Neural progenitor cell (in vitro differentiated cells): ENCODE measurements at regions not wholly inside any gene's neighbourhood (a gene's known extent, or its start where the extent isn't known, plus 50 kb on each side); places are given as distances from the start of the nearest gene placed in this dataset.

Experiments
- DNase-seq: peaks from one replicate; pipeline ENCODE4 v3.0.0-alpha.2; 2016; ENCODE audit warnings: low spot score
- H2AFZ ChIP-seq: fragments of 200-600 bp; sonication (generic); replicated peaks from 2 replicates; pipeline ENCODE4 v1.6.1; 2016; ENCODE audit warnings: antibody characterized with exemption
- H3F3A ChIP-seq: fragments of 200-600 bp; sonication (generic); 2 replicates; pipeline ENCODE4 v1.6.1; 2016; ENCODE audit warnings: antibody characterized with exemption, low read depth
- H3K27ac ChIP-seq: fragments of 200-600 bp; sonication (generic); 2 replicates; pipeline ENCODE4 v1.5.1; 2016; ENCODE audit warnings: mild to moderate bottlenecking
- H3K27me3 ChIP-seq: fragments of 200-600 bp; sonication (generic); 2 replicates; pipeline ENCODE4 v1.6.1; 2016; ENCODE audit warnings: mild to moderate bottlenecking, moderate library complexity
- H3K36me3 ChIP-seq: fragments of 200-600 bp; sonication (generic); 2 replicates; pipeline ENCODE4 v1.5.1; 2016
- H3K4me1 ChIP-seq: fragments of 200-600 bp; sonication (generic); 2 replicates; pipeline ENCODE4 v1.6.1; 2016; ENCODE audit warnings: mixed run types
- H3K4me2 ChIP-seq: fragments of 200-600 bp; sonication (generic); 2 replicates; pipeline ENCODE4 v1.6.1; 2016
- H3K4me3 ChIP-seq: fragments of 200-600 bp; sonication (generic); 2 replicates; pipeline ENCODE4 v1.5.1; 2016
- H3K79me2 ChIP-seq: fragments of 200-600 bp; sonication (generic); 2 replicates; pipeline ENCODE4 v1.6.1; 2016; ENCODE audit warnings: low read depth
- H3K9ac ChIP-seq: fragments of 200-600 bp; sonication (generic); 2 replicates; pipeline ENCODE4 v1.6.1; 2016
- H3K9me3 ChIP-seq: fragments of 200-600 bp; sonication (generic); 2 replicates; pipeline ENCODE4 v1.5.1; 2016; ENCODE audit warnings: low read depth
- H4K20me1 ChIP-seq: fragments of 200-600 bp; sonication (generic); 2 replicates; pipeline ENCODE4 v1.6.1; 2016; ENCODE audit warnings: low read depth
- H3K27ac Mint-ChIP-seq: 3 replicates; pipeline ENCODE4 v1.8.0; 2021; ENCODE audit warnings: mixed read lengths
- H3K27me3 Mint-ChIP-seq: 2 replicates; pipeline ENCODE4 v1.8.0; 2022; ENCODE audit warnings: low read depth, mild to moderate bottlenecking, inconsistent platforms, moderate library complexity, mixed read lengths; ENCODE audit not compliant: insufficient read depth
- H3K36me3 Mint-ChIP-seq: 3 replicates; pipeline ENCODE4 v1.8.0; 2021; ENCODE audit warnings: mixed read lengths
- H3K4me1 Mint-ChIP-seq: 3 replicates; pipeline ENCODE4 v1.8.0; 2021; ENCODE audit warnings: mixed read lengths
- H3K4me3 Mint-ChIP-seq: 3 replicates; pipeline ENCODE4 v1.8.0; 2021; ENCODE audit warnings: mild to moderate bottlenecking, moderate library complexity, mixed read lengths
- H3K9me3 Mint-ChIP-seq: 3 replicates; pipeline ENCODE4 v1.8.0; 2020; ENCODE audit warnings: mixed read lengths
- CTCF ChIP-seq: fragments of 200-600 bp; sonication (generic); IDR thresholded peaks from 2 replicates; pipeline ENCODE4 v1.5.1; 2017; ENCODE audit warnings: antibody characterized with exemption, mild to moderate bottlenecking
- EZH2 ChIP-seq: fragments of 200-600 bp; sonication (generic); IDR thresholded peaks from 2 replicates; pipeline ENCODE4 v1.6.1; 2017; ENCODE audit warnings: antibody characterized with exemption, mild to moderate bottlenecking, moderate library complexity
- EZH2phosphoT487 ChIP-seq: fragments of 200-600 bp; sonication (generic); IDR thresholded peaks from 2 replicates; pipeline ENCODE4 v1.6.1; 2017; ENCODE audit warnings: antibody characterized with exemption

GRCh38 chr6:92779746-92780145, 639.6 kb downstream of the EPHA7 start:
- H3F3A ChIP-seq = no peaks in the 10 kb centered on the region
- H3K79me2 ChIP-seq = no peaks in the 10 kb centered on the region
- H3K4me3 Mint-ChIP-seq = no peak overlapping the region
- H3K36me3 ChIP-seq = no peaks in the 10 kb centered on the region
- H3K9me3 ChIP-seq = no peaks in the 10 kb centered on the region
- H3K9ac ChIP-seq = no peak overlapping the region
- no peak overlapping the region for H3K4me2 ChIP-seq
- peaks cover 10% of the 10 kb centered on the region for H3K4me1 Mint-ChIP-seq
- H3K4me1 ChIP-seq = no peaks in the 10 kb centered on the region
- H2AFZ ChIP-seq = no peak overlapping the region
- no peaks in the 10 kb centered on the region for H4K20me1 ChIP-seq
- TF ChIP-seq CTCF (no peak), EZH2 (no peak), EZH2phosphoT487 (no peak)
- H3K27me3 Mint-ChIP-seq = no peaks in the 10 kb centered on the region
- no peak overlapping the region for H3K27ac ChIP-seq
- H3K27ac Mint-ChIP-seq = no peak overlapping the region
- no peaks in the 10 kb centered on the region for H3K27me3 ChIP-seq
- H3K36me3 Mint-ChIP-seq = no peaks in the 10 kb centered on the region
- no peaks in the 10 kb centered on the region for H3K9me3 Mint-ChIP-seq
- no peak overlapping the region for H3K4me3 ChIP-seq
- DNase-seq = no peak

GRCh38 chr6:92777146-92777740, 642.1 kb downstream of the EPHA7 start:
- no peaks in the 10 kb centered on the region for H3K36me3 ChIP-seq
- H4K20me1 ChIP-seq = no peaks in the 10 kb centered on the region
- no peak overlapping the region for H3K4me2 ChIP-seq
- no peaks in the 10 kb centered on the region for H3F3A ChIP-seq
- no peaks in the 10 kb centered on the region for H3K27me3 Mint-ChIP-seq
- no peaks in the 10 kb centered on the region for H3K27me3 ChIP-seq
- no peak overlapping the region for H3K4me3 Mint-ChIP-seq
- H3K36me3 Mint-ChIP-seq = no peaks in the 10 kb centered on the region
- no peaks in the 10 kb centered on the region for H3K9me3 ChIP-seq
- peak overlapping the region; percentile 78 for H2AFZ ChIP-seq
- no peak overlapping the region for H3K4me3 ChIP-seq
- H3K9ac ChIP-seq = no peak overlapping the region
- H3K27ac Mint-ChIP-seq = no peak overlapping the region
- peak; percentile 50 for DNase-seq
- no peak overlapping the region for H3K27ac ChIP-seq
- H3K79me2 ChIP-seq = no peaks in the 10 kb centered on the region
- no peaks in the 10 kb centered on the region for H3K9me3 Mint-ChIP-seq
- TF ChIP-seq EZH2 (no peak), CTCF (peak; percentile 77)
- peaks cover 10% of the 10 kb centered on the region for H3K4me1 Mint-ChIP-seq
- H3K4me1 ChIP-seq = no peaks in the 10 kb centered on the region

- TF ChIP-seq EZH2 (no peak), CTCF (no peak), EZH2phosphoT487 (no peak)
- Histone ChIP-seq H3K79me2 (no peaks in the 10 kb centered on the region), H3K9me3 (no peaks in the 10 kb centered on the region), H3K4me3 (no peak overlapping the region), H3K27me3 (no peaks in the 10 kb centered on the region), H3K27ac (no peak overlapping the region), H3K4me1 (no peaks in the 10 kb centered on the region), H4K20me1 (no peaks in the 10 kb centered on the region), H3K9ac (no peak overlapping the region), H3K4me2 (no peak overlapping the region), H3K36me3 (no peaks in the 10 kb centered on the region), H2AFZ (no peak overlapping the region), H3F3A (no peaks in the 10 kb centered on the region)
- no peaks in the 10 kb centered on the region for H3K27me3 Mint-ChIP-seq
- H3K27ac Mint-ChIP-seq = no peak overlapping the region
- no peaks in the 10 kb centered on the region for H3K4me1 Mint-ChIP-seq
- H3K36me3 Mint-ChIP-seq = no peaks in the 10 kb centered on the region
- DNase-seq = no peak
- H3K9me3 Mint-ChIP-seq = peaks cover 5% of the 10 kb centered on the region
- H3K4me3 Mint-ChIP-seq = no peak overlapping the region
Measured at GRCh38 chr6:92770540-92770939, 648.8 kb downstream of the EPHA7 start.
